ENCODE measurements at regions not wholly inside any gene's neighbourhood (a gene's known extent, or its start where the extent isn't known, plus 50 kb on each side); places are given as distances from the start of the nearest gene placed in this dataset.
A peak's percentile ranks its signal among the peaks of the same experiment; 100 is the strongest.

DNA sequence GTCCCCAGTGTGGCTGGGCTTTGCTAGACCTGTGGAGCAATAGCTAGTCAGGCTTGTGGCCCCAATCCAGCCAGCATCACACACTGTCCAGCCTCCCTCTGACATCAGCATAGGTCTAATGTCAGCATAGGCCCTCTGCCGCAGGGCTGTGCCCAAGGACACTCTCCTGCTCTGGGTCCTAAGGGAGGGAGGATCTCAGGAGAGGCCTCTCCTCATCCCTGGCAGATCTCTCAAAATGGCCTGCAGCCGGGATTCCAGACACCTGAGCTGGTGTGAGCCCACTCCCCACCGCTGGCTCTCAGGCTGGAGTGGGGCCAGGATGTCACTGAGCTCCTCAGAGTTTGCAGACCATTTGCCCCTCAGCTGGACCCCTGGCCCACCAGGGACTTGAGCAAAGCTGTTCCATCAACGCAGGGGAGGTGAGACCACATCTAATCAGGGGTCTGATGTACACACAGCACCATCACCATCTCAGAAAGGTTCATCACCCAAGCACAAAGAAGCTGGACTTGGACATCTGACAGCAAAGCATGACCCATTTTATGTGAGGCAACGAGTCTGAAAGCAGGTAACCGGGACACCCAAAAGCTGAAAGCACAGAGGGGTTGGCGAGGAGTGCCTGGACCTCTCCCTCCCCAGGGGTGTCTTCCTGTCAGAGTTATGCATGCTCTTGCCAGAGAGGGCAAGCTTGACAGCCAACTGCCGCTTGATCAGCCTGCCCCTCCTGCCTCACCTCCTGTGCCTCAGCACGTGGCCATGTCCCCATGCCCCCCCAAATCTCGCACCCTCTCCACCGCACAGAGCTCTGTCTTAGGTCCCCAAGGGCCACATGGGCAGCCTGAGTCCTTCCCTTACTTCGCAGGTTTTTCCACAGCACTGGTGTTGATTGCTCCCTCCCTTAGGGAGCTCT lies 69.7 kb upstream of the SEPTIN5 start:
- Mint-ChIP-seq H3K27me3 (ENCODE audit: low read depth) (peaks cover 17% of the 10 kb centered on the region), H3K36me3 (ENCODE audit: insufficient read depth in 1 of 3, low read depth in 3 of 3) (peaks cover 6 to 23% (median 11%) of the 10 kb centered on the region in 3 experiments; a peak in 3 of 7 replicates), H3K9me3 (peaks cover 28 to 32% of the 10 kb centered on the region in 2 experiments), H3K4me1 (peaks cover 11% of the 10 kb centered on the region in 2 experiments), H3K27ac (peak overlapping the region in 2 of 3 experiments; percentile 8 to 18; a peak in 1 of 7 replicates), H3K4me3 (no peak overlapping the region)
- Histone ChIP-seq H2BK15ac (ENCODE audit: low read depth, low read length) (no peak overlapping the region), H2AK5ac (ENCODE audit: insufficient read length, low read length) (no peak overlapping the region), H3K4ac (ENCODE audit: low read depth, low read length) (no peak overlapping the region), H3K23me2 (ENCODE audit: insufficient read length, low read depth, low read length, poor library complexity, severe bottlenecking) (no peaks in the 10 kb centered on the region), H2BK5ac (ENCODE audit: insufficient read length, low read length) (no peak overlapping the region), H4K91ac (ENCODE audit: insufficient read length, low read depth, low read length) (no peak overlapping the region), H4K8ac (replicated peaks; ENCODE audit: insufficient read length, low read depth, low read length) (no peak overlapping the region), H3K4me2 (ENCODE audit: insufficient read depth, insufficient read length, low read length) (no peak overlapping the region), H2BK20ac (ENCODE audit: low read depth, low read length, poor library complexity, severe bottlenecking) (no peak overlapping the region), H3K9me3 (ENCODE audit: control insufficient read depth, low read depth, low read length) (peaks cover 15% of the 10 kb centered on the region), H3K23ac (ENCODE audit: insufficient read length, low read depth, low read length) (no peak overlapping the region), H3K27me3 (ENCODE audit: insufficient read depth, low read length) (no peaks in the 10 kb centered on the region; the same call in none of the 2 replicates), H3T11ph (ENCODE audit: low read length) (no peak overlapping the region), H3K79me2 (ENCODE audit: insufficient read depth, low read length) (no peaks in the 10 kb centered on the region), H2AFZ (ENCODE audit: low read length) (no peak overlapping the region), H2BK12ac (ENCODE audit: insufficient read length, low read depth, low read length) (no peak overlapping the region), H3K27ac (ENCODE audit: insufficient read length, low read depth, low read length) (no peak overlapping the region), H3K14ac (ENCODE audit: insufficient read depth, low read length) (no peak overlapping the region), H3K79me1 (ENCODE audit: insufficient read depth, low read depth, low read length, poor library complexity, severe bottlenecking) (no peaks in the 10 kb centered on the region), H4K20me1 (ENCODE audit: control insufficient read depth, insufficient read depth, insufficient read length) (no peaks in the 10 kb centered on the region), H3K18ac (ENCODE audit: insufficient read length, low read depth, low read length) (no peak overlapping the region), H4K5ac (ENCODE audit: insufficient read length, low read depth, low read length) (no peak overlapping the region), H3K56ac (ENCODE audit: insufficient read length, low read depth, low read length) (no peak overlapping the region), H3K9ac (ENCODE audit: extremely low read depth, insufficient read length, low read length) (no peak overlapping the region), H2BK120ac (ENCODE audit: low read depth, low read length, poor library complexity, severe bottlenecking) (no peak overlapping the region), H3K4me1 (ENCODE audit: insufficient read depth, low read length) (no peaks in the 10 kb centered on the region)
- DNase-seq = peak; percentile 28
- TF ChIP-seq, protein P1, sequence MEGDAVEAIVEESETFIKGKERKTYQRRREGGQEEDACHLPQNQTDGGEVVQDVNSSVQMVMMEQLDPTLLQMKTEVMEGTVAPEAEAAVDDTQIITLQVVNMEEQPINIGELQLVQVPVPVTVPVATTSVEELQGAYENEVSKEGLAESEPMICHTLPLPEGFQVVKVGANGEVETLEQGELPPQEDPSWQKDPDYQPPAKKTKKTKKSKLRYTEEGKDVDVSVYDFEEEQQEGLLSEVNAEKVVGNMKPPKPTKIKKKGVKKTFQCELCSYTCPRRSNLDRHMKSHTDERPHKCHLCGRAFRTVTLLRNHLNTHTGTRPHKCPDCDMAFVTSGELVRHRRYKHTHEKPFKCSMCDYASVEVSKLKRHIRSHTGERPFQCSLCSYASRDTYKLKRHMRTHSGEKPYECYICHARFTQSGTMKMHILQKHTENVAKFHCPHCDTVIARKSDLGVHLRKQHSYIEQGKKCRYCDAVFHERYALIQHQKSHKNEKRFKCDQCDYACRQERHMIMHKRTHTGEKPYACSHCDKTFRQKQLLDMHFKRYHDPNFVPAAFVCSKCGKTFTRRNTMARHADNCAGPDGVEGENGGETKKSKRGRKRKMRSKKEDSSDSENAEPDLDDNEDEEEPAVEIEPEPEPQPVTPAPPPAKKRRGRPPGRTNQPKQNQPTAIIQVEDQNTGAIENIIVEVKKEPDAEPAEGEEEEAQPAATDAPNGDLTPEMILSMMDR (conservative IDR thresholded peaks at IDR 0.05) = no peak
- no CpG with 5 or more reads among the region's 12 CpGs for WGBS (ENCODE audit: extremely low coverage, insufficient read length, low lambda C conversion rate)

All from H9 (cell line).